ENCODE measurements at regions not wholly inside any gene's neighbourhood (a gene's known extent, or its start where the extent isn't known, plus 50 kb on each side); places are given as distances from the start of the nearest gene placed in this dataset.

GRCh38 chr7:17437586-17437985, 139.1 kb downstream of the AHR start:
- TF ChIP-seq, protein P1, sequence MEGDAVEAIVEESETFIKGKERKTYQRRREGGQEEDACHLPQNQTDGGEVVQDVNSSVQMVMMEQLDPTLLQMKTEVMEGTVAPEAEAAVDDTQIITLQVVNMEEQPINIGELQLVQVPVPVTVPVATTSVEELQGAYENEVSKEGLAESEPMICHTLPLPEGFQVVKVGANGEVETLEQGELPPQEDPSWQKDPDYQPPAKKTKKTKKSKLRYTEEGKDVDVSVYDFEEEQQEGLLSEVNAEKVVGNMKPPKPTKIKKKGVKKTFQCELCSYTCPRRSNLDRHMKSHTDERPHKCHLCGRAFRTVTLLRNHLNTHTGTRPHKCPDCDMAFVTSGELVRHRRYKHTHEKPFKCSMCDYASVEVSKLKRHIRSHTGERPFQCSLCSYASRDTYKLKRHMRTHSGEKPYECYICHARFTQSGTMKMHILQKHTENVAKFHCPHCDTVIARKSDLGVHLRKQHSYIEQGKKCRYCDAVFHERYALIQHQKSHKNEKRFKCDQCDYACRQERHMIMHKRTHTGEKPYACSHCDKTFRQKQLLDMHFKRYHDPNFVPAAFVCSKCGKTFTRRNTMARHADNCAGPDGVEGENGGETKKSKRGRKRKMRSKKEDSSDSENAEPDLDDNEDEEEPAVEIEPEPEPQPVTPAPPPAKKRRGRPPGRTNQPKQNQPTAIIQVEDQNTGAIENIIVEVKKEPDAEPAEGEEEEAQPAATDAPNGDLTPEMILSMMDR (IDR thresholded peaks at IDR 0.05): no peak
- TF ChIP-seq RAD21 (IDR thresholded peaks at IDR 0.05; ENCODE audit: low read length): no peak
- no peak for TF ChIP-seq FOXM1 (IDR thresholded peaks at IDR 0.05; ENCODE audit: low read depth)
- TF ChIP-seq RFX5 (IDR thresholded peaks at IDR 0.05; ENCODE audit: low read length): no peak
- no peak for TF ChIP-seq TAF1 (IDR thresholded peaks at IDR 0.05; ENCODE audit: borderline replicate concordance, low read depth, low read length)
- no peak for TF ChIP-seq REST (IDR thresholded peaks at IDR 0.05; ENCODE audit: low read depth, low read length)
- TF ChIP-seq TCF12 (IDR thresholded peaks at IDR 0.05): no peak
- TF ChIP-seq CHD2 (IDR thresholded peaks at IDR 0.05; ENCODE audit: low read length, partially characterized antibody): no peak
- TF ChIP-seq MXI1 (IDR thresholded peaks at IDR 0.05; ENCODE audit: low read depth, low read length): no peak
- TF ChIP-seq, protein P2, sequence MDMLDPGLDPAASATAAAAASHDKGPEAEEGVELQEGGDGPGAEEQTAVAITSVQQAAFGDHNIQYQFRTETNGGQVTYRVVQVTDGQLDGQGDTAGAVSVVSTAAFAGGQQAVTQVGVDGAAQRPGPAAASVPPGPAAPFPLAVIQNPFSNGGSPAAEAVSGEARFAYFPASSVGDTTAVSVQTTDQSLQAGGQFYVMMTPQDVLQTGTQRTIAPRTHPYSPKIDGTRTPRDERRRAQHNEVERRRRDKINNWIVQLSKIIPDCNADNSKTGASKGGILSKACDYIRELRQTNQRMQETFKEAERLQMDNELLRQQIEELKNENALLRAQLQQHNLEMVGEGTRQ (IDR thresholded peaks at IDR 0.05; ENCODE audit: borderline replicate concordance, low read depth, low read length): no peak
- no peak for TF ChIP-seq POLR2AphosphoS5 (IDR thresholded peaks at IDR 0.05; ENCODE audit: low read depth, low read length)
- TF ChIP-seq, protein P3, sequence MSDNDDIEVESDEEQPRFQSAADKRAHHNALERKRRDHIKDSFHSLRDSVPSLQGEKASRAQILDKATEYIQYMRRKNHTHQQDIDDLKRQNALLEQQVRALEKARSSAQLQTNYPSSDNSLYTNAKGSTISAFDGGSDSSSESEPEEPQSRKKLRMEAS (IDR thresholded peaks at IDR 0.05; ENCODE audit: low read depth): no peak
- no peak for TF ChIP-seq ZBTB33 (IDR thresholded peaks at IDR 0.05; ENCODE audit: borderline replicate concordance, low read depth)
- no peak for TF ChIP-seq JUND (IDR thresholded peaks at IDR 0.05)

Measured in SK-N-SH (cell line).